GM21529 (cell line): ENCODE measurements at regions not wholly inside any gene's neighbourhood (a gene's known extent, or its start where the extent isn't known, plus 50 kb on each side); places are given as distances from the start of the nearest gene placed in this dataset.

Experiments used
- ATAC-seq: cut with Tn5 transposase; IDR thresholded peaks from one replicate; pipeline ENCODE4 v1.9.1; 2021; ENCODE audit not compliant: unreplicated experiment

- no peak for ATAC-seq
These were observed 231.6 kb upstream of the DYNLRB2 start for GRCh38 chr16:80309178-80309577.

GRCh38 chr16:80305410-80305809 is 235.4 kb upstream of the DYNLRB2 start:
- no peak for ATAC-seq

GRCh38 chr16:80303691-80304090 is 237.1 kb upstream of the DYNLRB2 start:
- ATAC-seq: no peak

GRCh38 chr16:80300876-80301275 is 239.9 kb upstream of the DYNLRB2 start:
- ATAC-seq: no peak

GRCh38 chr16:80300456-80300855 is 240.3 kb upstream of the DYNLRB2 start:
- no peak for ATAC-seq

- no peak for ATAC-seq
These were observed 241.4 kb upstream of the DYNLRB2 start for GRCh38 chr16:80299416-80299815.

GRCh38 chr16:80298676-80299075 is 242.1 kb upstream of the DYNLRB2 start:
- ATAC-seq: no peak

GRCh38 chr16:80296034-80296433 is 244.8 kb upstream of the DYNLRB2 start:
- no peak for ATAC-seq

GRCh38 chr16:80294172-80294571 is 246.6 kb upstream of the DYNLRB2 start:
- no peak for ATAC-seq

GRCh38 chr16:80288616-80289015 is 252.2 kb upstream of the DYNLRB2 start:
- ATAC-seq: no peak

- no peak for ATAC-seq
These were observed 253.1 kb upstream of the DYNLRB2 start for GRCh38 chr16:80287674-80288073.

- no peak for ATAC-seq
These were observed 255.7 kb upstream of the DYNLRB2 start for GRCh38 chr16:80285104-80285503.

- ATAC-seq: no peak
These were observed 257.1 kb upstream of the DYNLRB2 start for GRCh38 chr16:80283466-80284392.

- no peak for ATAC-seq
These were observed 260.2 kb upstream of the DYNLRB2 start for GRCh38 chr16:80280557-80280956.

GRCh38 chr16:80279656-80280055 is 261.1 kb upstream of the DYNLRB2 start:
- ATAC-seq: no peak

- no peak for ATAC-seq
These were observed 263.6 kb upstream of the DYNLRB2 start for GRCh38 chr16:80277182-80277581.

GRCh38 chr16:80274576-80275191 is 266.1 kb upstream of the DYNLRB2 start:
- no peak for ATAC-seq

- no peak for ATAC-seq
These were observed 266.9 kb upstream of the DYNLRB2 start for GRCh38 chr16:80273635-80274538.

GRCh38 chr16:80265624-80266306 is 275.0 kb upstream of the DYNLRB2 start:
- no peak for ATAC-seq

- ATAC-seq: no peak
These were observed 276.7 kb upstream of the DYNLRB2 start for GRCh38 chr16:80263848-80264694.
